Mucosa of descending colon (tissue), 3 donors: ENCODE measurements at regions not wholly inside any gene's neighbourhood (a gene's known extent, or its start where the extent isn't known, plus 50 kb on each side); places are given as distances from the start of the nearest gene placed in this dataset.

ENCODE experiments used
- ATAC-seq: fragments of 200-7000 bp; cut with Tn5 transposase; one replicate; pipeline ENCODE4 v1.9.1; 2020; ENCODE audit warnings: mild to moderate bottlenecking, moderate library complexity
- DNase-seq, 3 donors: peaks; one replicate each; pipeline ENCODE4 v3.0.0-alpha.2; 2020
- H3K36me3 ChIP-seq: fragments of 200-600 bp; one replicate; pipeline ENCODE4 v1.8.0; 2021; ENCODE audit warnings: low read depth, mild to moderate bottlenecking
- H3K4me1 ChIP-seq: fragments of 200-600 bp; one replicate; pipeline ENCODE4 v1.8.0; 2021; ENCODE audit warnings: low read depth, mild to moderate bottlenecking
- H3K4me3 ChIP-seq: fragments of 200-600 bp; one replicate; pipeline ENCODE4 v1.8.0; 2021; ENCODE audit warnings: mild to moderate bottlenecking
- H3K9me3 ChIP-seq: fragments of 200-600 bp; one replicate; pipeline ENCODE4 v1.8.0; 2021; ENCODE audit warnings: mild to moderate bottlenecking
- CTCF ChIP-seq: fragments of 200-600 bp; IDR thresholded peaks from one replicate; pipeline ENCODE4 v1.8.0; 2022; ENCODE audit warnings: antibody characterized with exemption, mild to moderate bottlenecking
- intact Hi-C, 2 donors: fragments of 100-400 bp; cut with DNase I in 1 of 2; cut with micrococcal nuclease in 1 of 2; formaldehyde crosslinking; loops; one replicate each; pipeline versions ENCODE4 v1.11.0 to v1.11.1; 2022; cut with DNase I, micrococcal nuclease
- donor health status: DM: no; HTN: no; CAD: no; lungs with moderate emphysema.
- donor health status: DM: no; HTN: no; CAD: no.
- donor health status: DM: no; HTN: yes; CAD: no.

GRCh38 chr2:38215522-38215921, 139.6 kb upstream of the CYP1B1 start:
- intact Hi-C loops: no loop called here
- Histone ChIP-seq H3K9me3 (no peaks in the 10 kb centered on the region), H3K36me3 (no peaks in the 10 kb centered on the region), H3K4me1 (no peaks in the 10 kb centered on the region), H3K4me3 (no peak overlapping the region)
- no peak for ATAC-seq
- TF ChIP-seq CTCF: no peak
- DNase-seq: no peak

- H3K9me3 ChIP-seq: no peaks in the 10 kb centered on the region
- ATAC-seq: no peak
- H3K36me3 ChIP-seq: no peaks in the 10 kb centered on the region
- TF ChIP-seq CTCF: no peak
- intact Hi-C loops: no loop called here
- H3K4me1 ChIP-seq: no peaks in the 10 kb centered on the region
- no peak for DNase-seq
- H3K4me3 ChIP-seq: no peak overlapping the region
These were observed 138.3 kb upstream of the CYP1B1 start for GRCh38 chr2:38214209-38214717.

- intact Hi-C loops: no loop called here
- no peak for TF ChIP-seq CTCF
- Histone ChIP-seq H3K4me1 (no peaks in the 10 kb centered on the region), H3K9me3 (no peaks in the 10 kb centered on the region), H3K36me3 (no peaks in the 10 kb centered on the region), H3K4me3 (no peak overlapping the region)
- DNase-seq (no peak), ATAC-seq (no peak)
These were observed 137.7 kb upstream of the CYP1B1 start for GRCh38 chr2:38213619-38214167.

GRCh38 chr2:38212312-38212711, 136.4 kb upstream of the CYP1B1 start:
- Histone ChIP-seq H3K4me3 (no peak overlapping the region), H3K9me3 (no peaks in the 10 kb centered on the region), H3K36me3 (no peaks in the 10 kb centered on the region), H3K4me1 (no peaks in the 10 kb centered on the region)
- DNase-seq (no peak), ATAC-seq (no peak)
- TF ChIP-seq CTCF: no peak
- intact Hi-C loops: no loop called here

GRCh38 chr2:38207168-38207567, 131.2 kb upstream of the CYP1B1 start:
- Histone ChIP-seq H3K9me3 (no peaks in the 10 kb centered on the region), H3K4me1 (no peaks in the 10 kb centered on the region), H3K4me3 (no peak overlapping the region), H3K36me3 (no peaks in the 10 kb centered on the region)
- intact Hi-C loops: no loop called here
- no peak for DNase-seq
- TF ChIP-seq CTCF: no peak
- no peak for ATAC-seq

GRCh38 chr2:38203446-38203810, 127.5 kb upstream of the CYP1B1 start:
- intact Hi-C loops: no loop called here
- Histone ChIP-seq H3K9me3 (no peaks in the 10 kb centered on the region), H3K4me3 (no peak overlapping the region), H3K36me3 (no peaks in the 10 kb centered on the region), H3K4me1 (no peaks in the 10 kb centered on the region)
- DNase-seq: no peak
- no peak for ATAC-seq
- TF ChIP-seq CTCF: no peak
